VCaP (cell line): ENCODE measurements at regions not wholly inside any gene's neighbourhood (a gene's known extent, or its start where the extent isn't known, plus 50 kb on each side); places are given as distances from the start of the nearest gene placed in this dataset.

Experiments used
- H3K27ac ChIP-seq: fragments of 450-650 bp; 2 replicates; pipeline ENCODE4 v1.5.1; 2017
- CTCF ChIP-seq: fragments of 450-650 bp; conservative IDR thresholded peaks from 2 replicates; pipeline ENCODE4 v1.5.1; 2017; ENCODE audit warnings: mild to moderate bottlenecking, moderate library complexity

GRCh38 chr3:25367025-25367424, 61.0 kb upstream of the RARB start:
- H3K27ac ChIP-seq: no peak overlapping the region
- TF ChIP-seq CTCF: no peak

- H3K27ac ChIP-seq: no peak overlapping the region
- no peak for TF ChIP-seq CTCF
These were observed 55.9 kb upstream of the RARB start for GRCh38 chr3:25372167-25372566.

- no peak for TF ChIP-seq CTCF
- H3K27ac ChIP-seq: no peak overlapping the region
These were observed 51.7 kb upstream of the RARB start for GRCh38 chr3:25376340-25376739.

GRCh38 chr3:25377042-25377441, 51.0 kb upstream of the RARB start:
- TF ChIP-seq CTCF: no peak
- no peak overlapping the region for H3K27ac ChIP-seq
